ENCODE measurements at regions not wholly inside any gene's neighbourhood (a gene's known extent, or its start where the extent isn't known, plus 50 kb on each side); places are given as distances from the start of the nearest gene placed in this dataset.
"Not testable (repeated sequence)": the region's sequence is repeated elsewhere in the genome, so short reads cannot be mapped to it uniquely, and the experiment has no call there.

DNA sequence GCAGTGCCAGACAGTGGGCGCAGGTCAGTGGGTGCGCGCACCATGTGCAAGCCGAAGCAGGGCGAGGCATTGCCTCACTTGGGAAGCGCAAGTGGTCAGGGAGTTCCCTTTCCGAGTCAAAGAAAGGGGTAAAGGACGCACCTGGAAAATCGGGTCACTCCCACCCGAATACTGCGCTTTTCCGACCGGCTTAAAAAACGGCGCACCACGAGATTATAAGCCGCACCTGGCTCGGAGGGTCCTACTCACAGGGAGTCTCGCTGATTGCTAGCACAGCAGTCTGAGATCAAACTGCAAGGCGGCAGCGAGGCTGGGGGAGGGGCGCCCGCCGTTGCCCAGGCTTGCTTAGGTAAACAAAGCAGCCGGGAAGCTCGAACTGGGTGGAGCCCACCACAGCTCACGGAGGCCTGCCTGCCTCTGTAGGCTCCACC, 77.9 kb downstream of the NR4A2 start:
- DNase-seq (ENCODE audit: low spot score); CTCF ChIA-PET; POLR2A ChIA-PET (ENCODE audit: low non-redundant PET): not testable (repeated sequence)
- H3K27ac ChIP-seq, result peak overlapping the region; percentile 91

DNA sequence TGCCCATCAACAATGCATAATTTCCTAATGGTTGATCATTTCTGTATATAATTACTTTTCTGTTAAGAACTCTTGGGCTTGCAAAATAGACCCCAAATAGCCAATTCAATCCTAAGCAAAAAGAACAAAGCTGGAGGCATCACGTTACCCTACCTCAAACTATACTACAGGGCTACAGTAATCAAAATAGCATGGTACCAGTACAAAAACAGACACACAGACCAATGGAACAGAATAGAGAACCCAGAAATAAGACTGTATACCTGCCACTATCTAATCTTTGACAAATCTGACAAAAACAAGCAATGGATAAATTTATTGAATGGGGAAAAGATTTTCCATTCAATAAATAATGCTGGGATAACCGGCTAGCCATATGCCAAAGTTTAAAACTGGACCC, 78.8 kb downstream of the NR4A2 start:
- TF ChIP-seq, protein P1, sequence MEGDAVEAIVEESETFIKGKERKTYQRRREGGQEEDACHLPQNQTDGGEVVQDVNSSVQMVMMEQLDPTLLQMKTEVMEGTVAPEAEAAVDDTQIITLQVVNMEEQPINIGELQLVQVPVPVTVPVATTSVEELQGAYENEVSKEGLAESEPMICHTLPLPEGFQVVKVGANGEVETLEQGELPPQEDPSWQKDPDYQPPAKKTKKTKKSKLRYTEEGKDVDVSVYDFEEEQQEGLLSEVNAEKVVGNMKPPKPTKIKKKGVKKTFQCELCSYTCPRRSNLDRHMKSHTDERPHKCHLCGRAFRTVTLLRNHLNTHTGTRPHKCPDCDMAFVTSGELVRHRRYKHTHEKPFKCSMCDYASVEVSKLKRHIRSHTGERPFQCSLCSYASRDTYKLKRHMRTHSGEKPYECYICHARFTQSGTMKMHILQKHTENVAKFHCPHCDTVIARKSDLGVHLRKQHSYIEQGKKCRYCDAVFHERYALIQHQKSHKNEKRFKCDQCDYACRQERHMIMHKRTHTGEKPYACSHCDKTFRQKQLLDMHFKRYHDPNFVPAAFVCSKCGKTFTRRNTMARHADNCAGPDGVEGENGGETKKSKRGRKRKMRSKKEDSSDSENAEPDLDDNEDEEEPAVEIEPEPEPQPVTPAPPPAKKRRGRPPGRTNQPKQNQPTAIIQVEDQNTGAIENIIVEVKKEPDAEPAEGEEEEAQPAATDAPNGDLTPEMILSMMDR (conservative IDR thresholded peaks at IDR 0.05; ENCODE audit: low read depth), result no peak
- H3K27ac ChIP-seq, result no peak overlapping the region
- DNase-seq (ENCODE audit: low spot score), result no peak
- ChIA-PET CTCF (no interaction called here), POLR2A (ENCODE audit: low non-redundant PET) (no interaction called here)

GRCh38 chr2:156242874-156243273, 89.6 kb downstream of the NR4A2 start:
- no peak overlapping the region for H3K27ac ChIP-seq
- TF ChIP-seq, protein P1 (conservative IDR thresholded peaks at IDR 0.05; ENCODE audit: low read depth), result no peak
- CTCF ChIA-PET, result interaction anchor here (0.7 kb wide), 1 partner anchor 447 kb away, joined by 3 read pairs; no protein-coding TSS in a partner anchor
- POLR2A ChIA-PET (ENCODE audit: low non-redundant PET), result no interaction called here
- DNase-seq (ENCODE audit: low spot score), result no peak

- ChIA-PET POLR2A (ENCODE audit: low non-redundant PET) (no interaction called here), CTCF (no interaction called here)
- H3K27ac ChIP-seq, result no peak overlapping the region
- no peak for DNase-seq (ENCODE audit: low spot score)
- TF ChIP-seq, protein P1 (conservative IDR thresholded peaks at IDR 0.05; ENCODE audit: low read depth), result no peak
These were observed 95.0 kb downstream of the NR4A2 start for GRCh38 chr2:156237558-156237957.

GRCh38 chr2:156229724-156230362, 102.7 kb downstream of the NR4A2 start:
- TF ChIP-seq, protein P1 (conservative IDR thresholded peaks at IDR 0.05; ENCODE audit: low read depth), result no peak
- CTCF ChIA-PET, result no interaction called here
- no peak overlapping the region for H3K27ac ChIP-seq
- POLR2A ChIA-PET (ENCODE audit: low non-redundant PET), result no interaction called here
- no peak for DNase-seq (ENCODE audit: low spot score)

DNA sequence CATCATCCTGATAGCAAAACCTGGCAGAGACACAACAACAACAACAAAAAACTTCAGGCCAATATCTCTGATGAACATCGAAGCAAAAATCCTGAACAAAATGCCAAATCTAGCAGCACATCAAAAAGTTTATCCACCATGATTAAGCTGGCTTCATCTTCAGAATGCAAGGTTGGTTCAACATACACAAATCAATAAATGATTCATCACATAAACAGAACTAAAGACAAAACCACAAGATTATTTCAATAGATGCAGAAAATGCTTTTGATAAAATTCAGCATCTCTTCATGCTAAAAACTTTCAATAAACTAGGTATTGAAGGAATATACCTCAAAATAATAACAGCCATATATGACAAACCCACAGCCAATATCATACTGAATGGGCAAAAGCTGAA, 109.2 kb downstream of the NR4A2 start:
- CTCF ChIA-PET; H3K27ac ChIP-seq; DNase-seq (ENCODE audit: low spot score); POLR2A ChIA-PET (ENCODE audit: low non-redundant PET): not testable (repeated sequence)

DNA sequence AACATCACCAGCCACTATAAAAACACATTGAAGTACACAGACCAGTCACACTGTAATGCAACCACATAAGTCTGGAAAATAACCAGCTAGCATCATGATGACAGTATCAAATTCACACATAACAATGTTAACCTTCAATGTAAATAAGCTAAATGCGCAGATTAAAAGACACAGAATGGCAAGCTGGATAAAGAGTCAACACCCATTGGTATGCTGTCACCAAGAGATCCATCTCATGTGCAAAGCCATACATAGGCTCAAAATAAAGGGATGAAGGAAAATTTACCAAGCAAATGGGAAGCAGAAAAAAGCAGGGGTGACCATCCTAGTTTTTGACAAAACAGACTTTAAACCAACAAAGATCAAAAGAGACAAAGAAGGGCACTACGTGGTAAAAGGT, 110.8 kb downstream of the NR4A2 start:
- POLR2A ChIA-PET (ENCODE audit: low non-redundant PET), result interaction anchor here (0.6 kb wide), 1 partner anchor 11 kb away, joined by 3 read pairs; no protein-coding TSS in a partner anchor
- CTCF ChIA-PET, result interaction anchor here (0.6 kb wide), 1 partner anchor 199 kb away, joined by 3 read pairs; no protein-coding TSS in a partner anchor
- TF ChIP-seq, protein P1 (conservative IDR thresholded peaks at IDR 0.05; ENCODE audit: low read depth), result no peak
- DNase-seq (ENCODE audit: low spot score), result no peak
- H3K27ac ChIP-seq, result no peak overlapping the region

Measured in RWPE1 (cell line).